ENCODE measurements at regions not wholly inside any gene's neighbourhood (a gene's known extent, or its start where the extent isn't known, plus 50 kb on each side); places are given as distances from the start of the nearest gene placed in this dataset.

DNA sequence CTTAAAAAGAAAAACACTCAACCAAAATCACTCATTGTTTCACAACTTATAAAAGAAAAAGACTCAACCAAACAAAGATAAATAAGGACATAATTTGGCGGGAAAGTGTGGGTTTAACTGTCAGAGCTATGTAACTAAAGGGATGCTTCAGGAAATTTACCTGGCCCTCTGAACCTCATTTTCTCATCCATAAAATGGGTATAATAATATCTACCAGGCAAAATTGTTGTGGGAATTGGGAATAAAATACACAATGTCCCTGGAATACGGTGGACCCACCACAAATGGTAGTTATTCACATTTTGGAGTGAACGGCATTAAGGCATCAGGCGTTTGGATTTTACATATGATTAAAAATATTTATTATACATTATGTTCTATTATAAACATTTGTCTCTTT lies 228.5 kb upstream of the ANKRD55 start:
- Histone ChIP-seq H3K4me3 (no peak overlapping the region), H3K36me3 (replicated peaks; ENCODE audit: insufficient read depth, low read depth) (no peaks in the 10 kb centered on the region), H3K27me3 (no peaks in the 10 kb centered on the region), H3K27ac (no peak overlapping the region), H4K20me1 (ENCODE audit: insufficient read depth, poor library complexity, severe bottlenecking) (no peaks in the 10 kb centered on the region), H3K9me2 (replicated peaks; ENCODE audit: insufficient read depth) (no peaks in the 10 kb centered on the region), H2AFZ (no peak overlapping the region), H3K4me1 (ENCODE audit: insufficient read depth) (peaks cover 26% of the 10 kb centered on the region), H3K9me3 (ENCODE audit: low read depth) (no peaks in the 10 kb centered on the region), H3K79me2 (no peaks in the 10 kb centered on the region), H3K4me2 (no peak overlapping the region)
- DNase-seq (ENCODE audit: low spot score): no peak
- TF ChIP-seq EZH2 (IDR thresholded peaks at IDR 0.05; ENCODE audit: borderline replicate concordance): no peak
- no peak for TF ChIP-seq EZH2phosphoT487 (IDR thresholded peaks at IDR 0.05; ENCODE audit: low read depth, severe bottlenecking, unreplicated experiment)
- TF ChIP-seq, protein P1, sequence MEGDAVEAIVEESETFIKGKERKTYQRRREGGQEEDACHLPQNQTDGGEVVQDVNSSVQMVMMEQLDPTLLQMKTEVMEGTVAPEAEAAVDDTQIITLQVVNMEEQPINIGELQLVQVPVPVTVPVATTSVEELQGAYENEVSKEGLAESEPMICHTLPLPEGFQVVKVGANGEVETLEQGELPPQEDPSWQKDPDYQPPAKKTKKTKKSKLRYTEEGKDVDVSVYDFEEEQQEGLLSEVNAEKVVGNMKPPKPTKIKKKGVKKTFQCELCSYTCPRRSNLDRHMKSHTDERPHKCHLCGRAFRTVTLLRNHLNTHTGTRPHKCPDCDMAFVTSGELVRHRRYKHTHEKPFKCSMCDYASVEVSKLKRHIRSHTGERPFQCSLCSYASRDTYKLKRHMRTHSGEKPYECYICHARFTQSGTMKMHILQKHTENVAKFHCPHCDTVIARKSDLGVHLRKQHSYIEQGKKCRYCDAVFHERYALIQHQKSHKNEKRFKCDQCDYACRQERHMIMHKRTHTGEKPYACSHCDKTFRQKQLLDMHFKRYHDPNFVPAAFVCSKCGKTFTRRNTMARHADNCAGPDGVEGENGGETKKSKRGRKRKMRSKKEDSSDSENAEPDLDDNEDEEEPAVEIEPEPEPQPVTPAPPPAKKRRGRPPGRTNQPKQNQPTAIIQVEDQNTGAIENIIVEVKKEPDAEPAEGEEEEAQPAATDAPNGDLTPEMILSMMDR (IDR thresholded peaks at IDR 0.05; ENCODE audit: poor library complexity): no peak
- WGBS (ENCODE audit: low lambda C conversion rate, missing lambda C conversion rate): 87% methylated on average over 4 of the region's 4 CpGs

DNA sequence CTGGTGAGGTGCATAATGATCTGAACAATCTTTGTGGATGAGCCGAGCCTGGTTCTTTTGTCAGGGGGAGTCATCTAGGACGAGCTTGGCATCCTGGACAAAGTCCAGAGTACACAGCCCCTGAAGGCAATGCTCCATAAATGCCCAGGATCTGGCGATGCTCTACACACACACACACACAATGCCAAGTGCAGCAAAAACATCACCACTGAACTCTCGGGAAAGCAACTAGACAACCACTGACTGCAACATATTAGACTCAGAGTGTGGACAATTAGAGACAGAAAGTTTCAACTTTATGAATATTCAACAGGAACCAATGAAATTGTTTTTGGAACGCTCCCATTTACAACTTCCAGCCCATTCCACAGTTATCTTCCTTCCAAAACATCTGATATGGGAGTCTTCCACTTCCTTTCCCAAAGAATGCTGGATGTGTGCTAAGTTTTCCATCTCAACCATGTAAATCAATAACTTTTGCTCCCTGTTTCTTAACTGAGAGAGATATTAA lies 227.6 kb upstream of the ANKRD55 start:
- no peaks in the 10 kb centered on the region for H3K9me3 ChIP-seq (ENCODE audit: low read depth)
- no peaks in the 10 kb centered on the region for H4K20me1 ChIP-seq (ENCODE audit: insufficient read depth, poor library complexity, severe bottlenecking)
- TF ChIP-seq EZH2phosphoT487 (IDR thresholded peaks at IDR 0.05; ENCODE audit: low read depth, severe bottlenecking, unreplicated experiment): no peak
- TF ChIP-seq EZH2 (IDR thresholded peaks at IDR 0.05; ENCODE audit: borderline replicate concordance): no peak
- TF ChIP-seq, protein P1 (IDR thresholded peaks at IDR 0.05; ENCODE audit: poor library complexity): no peak
- no peak overlapping the region for H3K4me3 ChIP-seq
- H3K4me1 ChIP-seq (ENCODE audit: insufficient read depth): peaks cover 25% of the 10 kb centered on the region
- peak overlapping the region; percentile 48 for H3K4me2 ChIP-seq
- WGBS (ENCODE audit: low lambda C conversion rate, missing lambda C conversion rate): 25% methylated on average over 5 of the region's 5 CpGs
- H2AFZ ChIP-seq: peak overlapping the region; percentile 7
- H3K27ac ChIP-seq: peak overlapping the region; percentile 73
- DNase-seq (ENCODE audit: low spot score): no peak
- H3K9me2 ChIP-seq (replicated peaks; ENCODE audit: insufficient read depth): no peaks in the 10 kb centered on the region
- no peaks in the 10 kb centered on the region for H3K27me3 ChIP-seq
- no peaks in the 10 kb centered on the region for H3K79me2 ChIP-seq
- no peaks in the 10 kb centered on the region for H3K36me3 ChIP-seq (replicated peaks; ENCODE audit: insufficient read depth, low read depth)

DNA sequence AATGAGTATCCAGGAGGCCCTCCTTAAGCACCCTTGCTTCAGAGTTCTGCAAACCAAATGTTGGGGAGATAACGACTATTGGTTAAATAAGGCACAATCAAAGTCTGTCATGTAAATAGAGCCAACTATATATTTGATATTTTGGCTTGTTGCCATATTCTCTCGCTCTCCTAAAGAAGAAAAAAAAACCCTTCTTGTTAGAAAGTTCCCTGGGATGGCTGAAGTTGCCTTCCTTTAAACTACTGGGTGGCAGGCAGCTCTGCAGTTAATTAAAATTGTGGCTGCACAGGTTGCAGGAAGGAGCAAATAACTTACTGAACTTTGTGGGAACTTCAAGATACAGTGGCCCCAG lies 227.0 kb upstream of the ANKRD55 start:
- WGBS (ENCODE audit: low lambda C conversion rate, missing lambda C conversion rate): 48% methylated on average over 2 of the region's 2 CpGs
- Histone ChIP-seq H4K20me1 (ENCODE audit: insufficient read depth, poor library complexity, severe bottlenecking) (no peaks in the 10 kb centered on the region), H2AFZ (no peak overlapping the region), H3K9me2 (replicated peaks; ENCODE audit: insufficient read depth) (no peaks in the 10 kb centered on the region), H3K4me3 (no peak overlapping the region), H3K79me2 (no peaks in the 10 kb centered on the region), H3K4me1 (ENCODE audit: insufficient read depth) (peaks cover 20% of the 10 kb centered on the region), H3K36me3 (replicated peaks; ENCODE audit: insufficient read depth, low read depth) (no peaks in the 10 kb centered on the region), H3K4me2 (peak overlapping the region; percentile 48), H3K27ac (peak overlapping the region; percentile 73), H3K9me3 (ENCODE audit: low read depth) (no peaks in the 10 kb centered on the region), H3K27me3 (no peaks in the 10 kb centered on the region)
- no peak for DNase-seq (ENCODE audit: low spot score)
- TF ChIP-seq EZH2phosphoT487 (IDR thresholded peaks at IDR 0.05; ENCODE audit: low read depth, severe bottlenecking, unreplicated experiment) (no peak), EZH2 (IDR thresholded peaks at IDR 0.05; ENCODE audit: borderline replicate concordance) (no peak)
- TF ChIP-seq, protein P1 (IDR thresholded peaks at IDR 0.05; ENCODE audit: poor library complexity): no peak
